ENCODE measurements at regions not wholly inside any gene's neighbourhood (a gene's known extent, or its start where the extent isn't known, plus 50 kb on each side); places are given as distances from the start of the nearest gene placed in this dataset.
"Not testable (repeated sequence)": the region's sequence is repeated elsewhere in the genome, so short reads cannot be mapped to it uniquely, and the experiment has no call there.

- DNase-seq (ENCODE audit: low read depth), result no peak
Measured at GRCh38 chr1:157409927-157410326, 142.4 kb downstream of the FCRL5 start.

GRCh38 chr1:157407917-157408525 lies 144.3 kb downstream of the FCRL5 start:
- DNase-seq (ENCODE audit: low read depth), result no peak

GRCh38 chr1:157407367-157407766 lies 144.9 kb downstream of the FCRL5 start:
- DNase-seq (ENCODE audit: low read depth), result no peak

GRCh38 chr1:157405662-157406061 lies 146.7 kb downstream of the FCRL5 start:
- no peak for DNase-seq (ENCODE audit: low read depth)

- no peak for DNase-seq (ENCODE audit: low read depth)
Measured at GRCh38 chr1:157404614-157405013, 147.7 kb downstream of the FCRL5 start.

- DNase-seq (ENCODE audit: low read depth), result no peak
Measured at GRCh38 chr1:157404063-157404501, 148.2 kb downstream of the FCRL5 start.

- no peak for DNase-seq (ENCODE audit: low read depth)
Measured at GRCh38 chr1:157403608-157404007, 148.7 kb downstream of the FCRL5 start.

- peak; percentile 11 for DNase-seq (ENCODE audit: low read depth)
Measured at GRCh38 chr1:157403203-157403602, 149.1 kb downstream of the FCRL5 start.

- no peak for DNase-seq (ENCODE audit: low read depth)
Measured at GRCh38 chr1:157400766-157401165, 151.5 kb downstream of the FCRL5 start.

- no peak for DNase-seq (ENCODE audit: low read depth)
Measured at GRCh38 chr1:157399984-157400382, 152.3 kb downstream of the FCRL5 start.

- no peak for DNase-seq (ENCODE audit: low read depth)
Measured at GRCh38 chr1:157399343-157399983, 152.9 kb downstream of the FCRL5 start.

GRCh38 chr1:157390651-157391050 lies 161.7 kb downstream of the FCRL5 start:
- DNase-seq (ENCODE audit: low read depth), result peak; percentile 79

GRCh38 chr1:157388057-157388456 lies 164.3 kb downstream of the FCRL5 start:
- no peak for DNase-seq (ENCODE audit: low read depth)

- no peak for DNase-seq (ENCODE audit: low read depth)
Measured at GRCh38 chr1:157384258-157384657, 168.1 kb downstream of the FCRL5 start.

GRCh38 chr1:157382351-157382750 lies 170.0 kb downstream of the FCRL5 start:
- DNase-seq (ENCODE audit: low read depth), result no peak

GRCh38 chr1:157380523-157380922 lies 171.8 kb downstream of the FCRL5 start:
- DNase-seq (ENCODE audit: low read depth), result no peak

- DNase-seq (ENCODE audit: low read depth), result peak; percentile 15
Measured at GRCh38 chr1:157377280-157377713, 175.0 kb downstream of the FCRL5 start.

- DNase-seq (ENCODE audit: low read depth), result no peak
Measured at GRCh38 chr1:157376681-157377080, 175.6 kb downstream of the FCRL5 start.

GRCh38 chr1:157372311-157372710 lies 180.0 kb downstream of the FCRL5 start:
- not testable (repeated sequence) for DNase-seq (ENCODE audit: low read depth)

GRCh38 chr1:157371826-157372225 lies 180.5 kb downstream of the FCRL5 start:
- no peak for DNase-seq (ENCODE audit: low read depth)

GRCh38 chr1:157371221-157371620 lies 181.1 kb downstream of the FCRL5 start:
- DNase-seq (ENCODE audit: low read depth), result no peak

GRCh38 chr1:157370698-157371097 lies 181.6 kb downstream of the FCRL5 start:
- DNase-seq (ENCODE audit: low read depth), result no peak

- peak; percentile 43 for DNase-seq (ENCODE audit: low read depth)
Measured at GRCh38 chr1:157369808-157370521, 182.3 kb downstream of the FCRL5 start.
